Endometrium (tissue), 2 donors: ENCODE measurements at regions not wholly inside any gene's neighbourhood (a gene's known extent, or its start where the extent isn't known, plus 50 kb on each side); places are given as distances from the start of the nearest gene placed in this dataset.
A peak's percentile ranks its signal among the peaks of the same experiment; 100 is the strongest.
"Not testable (repeated sequence)": the region's sequence is repeated elsewhere in the genome, so short reads cannot be mapped to it uniquely, and the experiment has no call there.

Experiments
- FAIRE-seq: peaks from 2 replicates; lab custom pipeline; 2012; peaks lifted over from hg19 to GRCh38; lab: Jason Lieb, UNC
- donor health status: control.
- donor health status: control.

DNA sequence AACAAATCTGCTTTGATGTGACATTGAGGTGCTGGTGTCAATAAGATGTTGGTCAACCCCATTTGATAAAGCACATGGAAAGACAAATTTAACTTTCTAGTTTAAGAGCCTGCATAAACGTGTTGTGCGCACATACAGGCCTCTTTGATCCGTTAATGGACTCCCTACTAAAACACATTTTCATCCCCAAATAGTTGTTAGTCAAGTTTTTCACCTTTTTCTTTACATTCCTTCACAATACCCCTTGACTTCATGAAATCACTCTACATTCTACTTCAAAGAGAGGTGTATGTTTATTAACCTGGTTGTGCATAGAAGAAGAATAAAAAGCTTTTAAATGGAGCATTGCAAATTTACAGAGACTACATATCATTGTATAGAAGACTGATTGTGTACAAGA is 180.3 kb downstream of the HDGFL1 start:
- no peak for FAIRE-seq

DNA sequence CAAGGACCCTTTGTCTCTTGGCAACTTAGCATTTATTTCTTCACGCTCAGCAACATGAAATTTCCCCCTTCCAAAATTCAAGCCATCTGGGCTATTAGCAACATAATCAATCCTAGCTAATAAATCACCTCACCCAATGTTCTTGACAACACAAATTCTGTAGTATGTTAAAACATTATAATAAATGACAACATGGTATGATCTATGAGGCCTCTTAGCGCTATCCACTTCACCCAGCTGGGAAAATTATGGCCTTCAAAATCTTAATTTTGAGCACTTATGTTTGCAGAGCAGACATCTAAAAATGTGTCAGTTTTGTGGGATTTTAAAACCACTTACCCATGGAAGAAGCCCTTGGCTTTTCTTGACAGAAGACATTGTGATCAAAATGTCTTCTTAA is 181.9 kb downstream of the HDGFL1 start:
- no peak for FAIRE-seq

DNA sequence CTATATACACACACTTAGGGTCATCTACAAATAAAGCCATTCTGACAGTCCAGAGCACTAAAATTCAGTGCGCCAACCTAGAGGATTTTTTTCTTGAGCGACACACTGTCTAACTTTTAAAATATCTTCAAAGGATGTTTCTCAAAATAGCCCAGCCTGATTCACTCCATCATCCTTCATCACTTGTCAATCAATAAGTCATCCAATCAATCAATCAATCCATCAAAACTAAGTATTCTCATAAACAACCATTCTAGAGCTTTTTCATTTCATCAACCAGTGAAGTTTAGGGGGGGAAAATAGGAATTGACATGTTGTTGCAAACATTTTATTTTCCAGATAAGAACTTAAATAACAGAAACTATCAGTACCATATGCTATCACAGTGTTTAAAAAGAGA is 183.2 kb downstream of the HDGFL1 start:
- FAIRE-seq, result peak; percentile 15

DNA sequence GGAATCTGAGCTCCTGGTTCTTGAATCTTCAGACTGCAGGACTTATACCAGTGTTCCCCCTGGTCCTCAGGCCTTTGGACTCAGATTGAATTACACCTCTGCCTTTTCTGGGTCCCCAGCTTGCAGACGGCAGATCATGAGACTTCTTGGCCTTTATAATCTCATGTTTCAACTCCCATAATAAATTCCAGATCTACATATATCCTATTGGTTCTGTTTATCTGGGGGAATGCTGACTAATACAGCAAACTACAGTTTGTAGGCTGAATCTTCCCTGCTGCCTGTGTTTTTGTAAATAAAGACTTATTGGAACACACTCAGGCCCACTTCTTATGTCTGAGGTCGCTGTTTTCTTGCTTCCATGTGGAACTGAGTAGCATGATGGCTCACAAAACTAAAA is 184.7 kb downstream of the HDGFL1 start:
- no peak for FAIRE-seq

DNA sequence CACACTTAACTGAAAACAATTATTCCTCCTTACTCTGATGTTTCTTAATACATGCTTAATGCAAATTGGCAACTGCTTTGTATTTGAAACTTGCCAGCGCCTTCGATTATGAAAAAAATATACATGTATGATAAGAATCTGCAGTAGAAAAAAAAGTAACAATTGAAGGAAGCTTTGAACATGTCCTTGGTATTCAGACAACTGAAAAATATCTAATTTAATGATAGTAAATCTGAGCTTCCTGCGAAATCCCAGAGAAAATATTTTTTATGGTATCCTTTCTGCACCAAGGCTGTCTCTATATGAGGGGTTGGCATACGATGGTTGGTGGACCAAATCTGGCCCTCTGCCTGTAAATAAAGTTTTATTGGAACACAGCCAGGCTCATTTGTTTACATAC is 186.2 kb downstream of the HDGFL1 start:
- FAIRE-seq, result no peak

DNA sequence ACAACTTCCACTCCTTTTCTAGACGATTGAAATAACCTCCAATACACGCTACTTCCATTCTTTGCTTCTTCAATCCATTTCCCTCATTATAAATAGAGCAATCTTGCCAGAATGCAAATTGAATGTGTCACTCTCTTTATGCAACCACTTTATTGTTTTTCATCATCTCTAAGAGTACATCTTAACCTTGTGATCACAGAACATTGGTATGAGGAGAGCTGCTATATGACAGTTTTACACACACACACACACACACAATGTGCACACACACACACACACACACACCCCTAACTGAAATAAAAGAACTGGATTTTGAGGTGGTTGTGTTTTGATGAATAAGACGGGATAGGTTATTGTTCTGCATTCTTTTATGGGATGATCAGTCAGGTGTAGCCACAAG is 187.0 kb downstream of the HDGFL1 start:
- no peak for FAIRE-seq

DNA sequence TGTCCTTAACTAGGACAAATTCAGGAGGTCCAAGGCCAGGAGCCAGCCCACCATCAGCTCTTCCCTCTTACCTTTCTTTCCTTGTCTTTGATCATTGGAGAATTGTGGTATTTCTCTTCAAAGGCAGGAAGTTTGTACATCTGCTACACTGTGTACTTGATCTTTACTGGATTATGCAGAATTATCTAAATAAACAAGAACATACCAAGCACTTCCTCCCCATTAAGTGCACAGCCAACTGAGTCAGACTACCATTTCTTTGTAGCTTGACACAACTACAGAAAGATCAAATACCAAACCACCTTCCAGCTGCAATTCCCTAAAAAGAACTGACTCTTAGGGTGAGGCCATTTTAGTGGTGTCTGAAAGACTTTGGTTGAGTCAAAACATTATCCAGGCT is 195.1 kb downstream of the HDGFL1 start:
- no peak for FAIRE-seq

DNA sequence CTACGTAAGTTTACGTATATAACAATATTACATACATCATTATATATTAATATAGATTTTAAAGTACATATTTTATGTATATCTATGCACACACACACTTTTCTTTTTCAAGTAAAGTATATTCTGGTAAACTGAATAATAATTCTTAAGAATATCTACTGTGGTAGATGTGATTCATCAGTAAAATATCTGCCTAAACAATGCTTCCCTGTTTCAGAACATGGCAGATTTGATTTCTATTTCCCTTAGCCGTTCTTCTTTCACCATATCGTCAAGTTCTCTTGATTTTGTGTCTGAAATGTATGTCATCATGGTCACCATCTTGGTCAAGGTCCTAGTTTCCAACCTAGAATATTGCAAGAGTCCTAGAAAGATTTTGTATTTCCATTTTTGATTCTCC is 195.6 kb downstream of the HDGFL1 start:
- FAIRE-seq, result no peak

DNA sequence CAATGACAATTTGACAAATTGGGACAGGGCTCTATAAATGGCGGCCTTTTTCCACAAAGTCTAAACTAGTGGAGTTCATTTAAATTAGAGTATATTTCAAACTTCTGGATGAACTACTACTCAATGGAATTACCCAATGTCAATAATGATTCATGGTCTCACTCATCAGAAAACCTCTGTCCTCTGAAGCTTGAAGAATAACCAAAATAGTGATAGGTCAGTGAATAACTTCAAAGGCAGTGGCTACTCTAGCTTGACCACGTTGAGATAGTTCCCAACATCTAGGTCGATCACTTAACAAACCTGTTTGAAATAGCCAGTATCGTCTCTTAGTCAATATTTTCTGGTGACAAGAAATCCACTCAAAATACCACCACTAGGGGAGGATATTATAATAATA is 197.6 kb downstream of the HDGFL1 start:
- FAIRE-seq, result no peak

DNA sequence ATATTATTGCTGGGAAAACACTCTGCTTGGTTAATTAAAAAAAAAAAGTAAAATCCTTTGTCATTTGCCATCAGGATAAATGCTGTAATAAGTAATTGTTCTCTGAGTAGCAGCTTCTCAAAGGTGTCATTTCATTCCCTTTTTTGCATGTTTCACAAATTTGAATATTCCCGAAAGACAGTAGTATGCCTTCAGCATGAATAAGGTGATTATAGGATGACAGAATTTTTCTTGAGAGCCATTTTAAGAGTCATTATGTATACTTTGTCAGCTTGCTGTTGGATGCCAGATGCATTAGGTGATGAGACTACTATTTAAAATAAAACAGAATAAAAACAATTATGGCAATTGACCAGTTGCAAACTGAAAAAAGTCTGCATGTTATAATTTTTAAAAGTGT is 200.7 kb downstream of the HDGFL1 start:
- FAIRE-seq, result no peak

DNA sequence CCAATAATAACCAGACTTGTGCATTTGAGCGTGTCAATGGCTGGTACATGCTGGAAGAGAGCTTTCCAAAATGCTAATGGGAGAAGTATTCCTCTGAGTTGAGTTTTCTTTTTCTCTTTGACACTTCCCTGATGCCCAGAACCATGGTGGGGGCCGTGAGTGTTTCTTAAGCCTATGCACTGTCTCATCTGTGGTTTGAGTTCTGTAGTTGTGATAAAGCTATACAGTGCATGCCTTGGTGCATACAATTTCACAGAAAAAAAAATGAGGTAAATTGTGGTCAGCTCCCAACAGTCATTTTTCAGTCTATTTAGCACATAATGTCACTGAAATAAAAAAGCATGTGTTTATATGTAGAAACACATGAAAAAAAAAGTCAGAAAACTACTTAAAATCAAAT is 204.8 kb downstream of the HDGFL1 start:
- no peak for FAIRE-seq

DNA sequence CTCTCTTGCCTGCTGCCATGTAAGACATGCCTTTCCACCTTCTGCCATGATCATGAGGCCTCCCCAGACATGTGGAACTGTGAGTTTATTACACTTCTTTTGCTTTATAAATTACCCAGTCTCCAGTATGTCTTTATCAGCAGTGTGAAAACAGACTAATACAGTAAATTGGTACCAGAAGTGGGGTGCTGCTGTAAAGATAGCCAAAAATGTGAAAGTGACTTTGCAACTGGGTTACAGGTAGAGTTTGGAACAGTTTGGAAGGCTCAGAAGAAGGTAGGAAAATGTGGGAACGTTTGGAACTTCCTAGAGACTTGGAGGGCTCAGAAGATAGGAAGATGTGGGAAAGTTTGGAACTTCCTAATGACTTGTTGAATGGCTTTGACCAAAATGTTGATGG is 209.1 kb downstream of the HDGFL1 start:
- FAIRE-seq, result not testable (repeated sequence)

DNA sequence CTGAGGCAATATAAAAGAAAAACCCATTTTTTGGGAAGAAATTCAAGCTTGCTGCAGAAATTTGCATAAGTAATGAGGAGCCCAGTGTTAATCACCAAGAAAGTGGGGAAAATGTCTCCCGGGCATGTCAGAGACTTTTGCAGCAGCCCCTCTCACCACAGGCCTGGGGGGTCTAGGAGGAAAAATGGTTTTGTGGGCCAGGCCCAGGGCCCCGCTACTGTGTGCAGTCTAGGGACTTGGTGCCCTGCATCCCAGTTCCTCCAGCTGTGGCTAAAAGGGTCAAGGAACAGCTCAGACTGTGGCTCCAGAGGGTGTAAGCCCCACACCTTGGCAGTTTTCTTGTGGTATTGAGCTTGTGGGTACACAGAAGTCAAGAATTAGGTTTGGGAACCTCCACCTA is 209.7 kb downstream of the HDGFL1 start:
- FAIRE-seq, result no peak

DNA sequence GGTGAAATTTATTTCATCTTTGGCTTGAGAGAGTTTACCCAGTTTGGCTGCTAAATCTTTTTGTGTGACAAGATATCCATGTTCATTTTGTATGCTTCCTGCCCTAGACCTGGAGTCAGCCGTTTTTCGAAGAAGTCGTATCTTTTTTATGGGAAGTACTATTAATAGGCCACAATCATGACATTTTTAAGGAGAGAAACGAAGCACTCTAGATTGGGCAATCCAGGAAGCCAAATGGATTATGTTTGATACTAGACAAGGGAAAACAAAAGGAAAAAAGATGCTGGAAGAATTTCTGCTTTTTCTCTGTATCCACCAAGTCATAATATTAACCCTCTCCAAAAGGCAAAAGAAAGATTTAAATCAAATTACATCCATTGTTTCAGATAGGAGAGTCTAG is 214.6 kb downstream of the HDGFL1 start:
- FAIRE-seq, result no peak

DNA sequence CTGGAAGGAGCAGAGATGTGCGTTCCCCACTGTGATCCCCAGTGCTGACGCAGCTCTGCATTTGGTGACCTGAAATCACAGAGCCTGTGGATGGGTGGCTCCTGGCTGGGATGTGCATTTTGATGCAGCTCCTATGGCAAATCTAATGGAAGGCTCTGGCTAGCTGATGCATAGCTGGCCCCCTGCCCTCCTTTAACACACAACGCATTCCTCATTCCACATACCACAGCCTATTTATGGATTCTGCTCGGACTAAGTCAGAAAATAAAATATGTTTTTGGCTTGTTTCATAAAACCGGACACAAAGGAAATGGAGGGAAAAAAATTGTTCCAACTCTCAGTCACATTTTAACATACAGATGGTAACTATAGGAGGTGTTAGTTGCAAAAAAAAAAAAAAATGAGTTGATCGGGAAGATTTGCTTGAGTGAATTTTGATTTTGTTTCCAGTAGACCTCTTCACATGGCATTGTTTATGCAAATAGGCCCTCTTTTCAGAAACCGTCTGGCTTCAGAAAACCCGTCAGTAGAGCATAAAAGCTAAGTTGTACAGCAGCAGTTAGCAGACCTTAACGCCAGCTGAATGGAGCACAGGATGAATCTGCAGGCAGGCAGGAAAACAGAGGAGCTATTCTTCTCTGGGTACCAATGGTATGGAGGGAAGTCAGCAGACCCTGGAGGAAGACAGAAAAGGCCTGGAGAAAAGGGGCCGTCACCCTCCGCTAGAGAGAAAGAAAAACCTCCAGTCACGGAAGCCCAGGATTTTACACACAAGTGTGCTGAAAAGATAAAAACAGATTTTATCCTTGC is 215.4 kb downstream of the HDGFL1 start:
- FAIRE-seq, result no peak

DNA sequence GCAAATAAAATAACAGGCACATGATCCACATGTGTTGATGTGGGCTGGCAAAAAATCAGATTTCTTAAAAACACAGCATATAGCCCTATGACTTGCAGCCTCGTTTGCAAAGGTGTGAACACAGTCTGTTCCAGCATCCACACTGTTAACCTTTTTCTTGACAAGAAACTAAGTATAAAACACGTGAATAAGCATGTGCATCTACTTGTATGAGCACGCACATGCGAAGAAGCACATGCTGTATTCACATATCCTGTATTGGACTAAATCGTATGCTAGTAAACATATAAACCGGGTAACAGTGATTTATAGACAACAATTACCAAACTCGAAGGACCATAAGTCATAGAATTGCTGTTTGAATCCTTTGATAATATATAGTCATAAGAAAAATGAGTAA is 218.7 kb downstream of the HDGFL1 start:
- no peak for FAIRE-seq

DNA sequence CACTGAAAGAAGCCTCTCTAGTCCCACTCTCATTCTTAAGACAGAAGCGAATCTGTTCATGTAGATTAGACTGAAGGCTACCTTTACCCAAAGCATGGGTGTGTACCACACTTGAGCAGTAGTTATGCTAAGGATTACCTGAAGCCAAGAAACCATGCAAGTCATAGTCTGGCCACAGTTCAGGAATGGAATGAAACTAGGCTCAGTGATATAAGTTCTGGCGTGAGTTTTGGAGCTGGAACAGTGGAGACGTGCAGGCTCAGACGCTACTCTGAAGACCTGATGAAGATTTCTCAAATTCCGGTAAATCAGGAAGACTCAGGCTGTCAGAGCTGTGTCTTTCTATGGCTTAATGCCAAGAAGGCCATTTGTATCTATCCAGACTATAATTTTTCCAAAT is 219.9 kb downstream of the HDGFL1 start:
- FAIRE-seq, result no peak

DNA sequence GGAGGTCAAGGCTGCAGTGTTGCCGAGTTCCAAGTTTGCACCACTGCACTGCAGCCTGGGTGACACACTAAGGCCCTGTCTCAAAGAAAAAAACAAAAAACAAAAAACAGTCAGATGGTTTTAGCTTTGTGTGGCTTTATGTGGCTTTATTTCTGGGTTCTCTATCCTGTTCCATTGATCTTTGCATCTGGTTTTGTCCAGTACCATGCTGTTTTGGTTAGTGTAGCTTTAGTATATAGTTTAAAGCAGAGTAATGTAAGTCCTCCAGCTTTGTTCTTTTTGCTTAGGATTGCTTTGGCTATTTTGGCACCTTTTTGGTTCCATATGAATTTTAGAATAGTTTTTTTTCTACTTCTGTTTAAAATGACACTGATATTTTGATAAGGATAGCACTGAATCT is 225.5 kb downstream of the HDGFL1 start:
- no peak for FAIRE-seq

DNA sequence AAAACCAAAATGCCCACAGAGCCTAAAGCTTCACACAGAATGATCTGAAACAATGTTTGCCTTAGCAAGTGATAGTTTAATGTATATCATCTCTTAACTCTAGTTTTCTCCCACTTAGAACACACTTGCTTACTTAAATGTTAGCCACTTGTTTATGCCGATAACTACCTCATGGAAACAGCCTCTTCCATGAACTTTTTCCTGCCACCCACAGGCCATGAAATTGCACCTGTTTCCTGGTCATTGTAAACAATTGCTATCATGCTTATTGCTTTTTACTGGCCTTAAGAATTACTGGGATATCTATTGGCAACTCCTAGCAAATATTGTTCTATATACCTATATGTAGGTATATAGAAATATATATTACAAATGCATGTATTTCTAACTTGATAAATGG is 231.1 kb downstream of the HDGFL1 start:
- no peak for FAIRE-seq

DNA sequence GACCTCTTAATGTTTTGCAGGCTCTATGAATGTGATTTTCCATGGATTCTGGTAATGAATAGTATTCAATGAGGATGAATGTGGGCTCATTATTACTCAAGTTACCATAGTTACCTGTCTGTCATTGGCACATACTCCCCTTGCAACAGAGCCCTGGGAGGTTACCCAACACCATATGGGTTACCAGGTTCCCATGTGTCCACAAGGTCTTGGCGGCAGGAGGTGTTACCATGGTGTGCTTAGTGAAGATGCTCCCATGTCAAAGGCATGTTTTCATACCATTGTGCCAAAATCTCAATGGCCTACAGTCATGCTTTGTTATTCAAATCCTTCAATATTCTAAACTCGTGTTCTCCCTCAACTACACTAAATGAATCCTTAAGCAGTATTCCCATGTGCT is 232.5 kb downstream of the HDGFL1 start:
- no peak for FAIRE-seq

DNA sequence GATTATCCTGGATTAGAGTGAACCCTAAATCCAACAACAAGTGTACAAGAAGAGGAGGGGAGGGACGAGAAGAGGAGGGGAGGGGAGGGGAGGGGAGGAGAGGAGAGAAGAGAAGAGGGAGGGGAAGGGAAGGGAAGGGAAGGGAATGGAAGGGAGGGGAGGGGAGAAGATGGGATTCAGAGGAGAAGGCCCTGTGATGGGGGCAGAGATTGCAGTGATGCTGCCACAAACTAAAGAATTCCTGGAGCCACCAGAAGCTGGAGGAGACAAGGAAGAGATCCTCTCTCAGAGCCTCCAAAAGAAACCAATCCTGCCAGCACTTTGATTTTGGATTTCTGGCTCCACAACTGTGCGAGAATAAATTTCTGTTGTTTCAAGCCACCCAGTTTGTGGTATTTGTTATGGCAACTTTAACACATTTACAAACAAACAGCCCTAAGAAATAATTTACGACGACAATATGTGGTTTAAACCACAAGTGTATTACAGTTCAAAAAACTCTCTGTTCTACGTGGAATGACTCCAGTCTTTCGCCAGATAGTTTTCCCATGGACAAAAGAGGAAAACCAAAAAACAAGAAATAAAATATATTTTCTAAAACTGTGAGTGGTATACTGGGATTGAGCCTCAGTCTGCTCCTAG is 235.4 kb downstream of the HDGFL1 start:
- peak; percentile 23 for FAIRE-seq

DNA sequence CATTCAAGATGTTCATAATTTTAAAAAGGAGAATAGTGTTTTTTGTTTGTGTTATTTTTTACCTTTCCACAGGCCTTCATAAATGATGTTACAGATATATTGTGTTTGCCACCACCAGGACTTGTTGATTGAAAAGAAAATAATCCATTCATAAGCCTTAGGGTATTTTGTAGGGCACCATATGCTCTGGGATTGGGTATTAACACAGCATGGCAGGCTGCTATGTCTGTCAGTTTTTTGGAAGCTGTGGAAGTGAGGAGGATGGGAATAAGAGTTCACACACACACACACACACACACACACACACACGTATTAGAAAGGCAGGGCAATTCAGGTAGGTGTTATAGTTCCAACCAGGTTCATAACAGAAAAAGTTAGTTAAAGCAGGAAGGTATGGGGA is 237.9 kb downstream of the HDGFL1 start:
- FAIRE-seq, result no peak

DNA sequence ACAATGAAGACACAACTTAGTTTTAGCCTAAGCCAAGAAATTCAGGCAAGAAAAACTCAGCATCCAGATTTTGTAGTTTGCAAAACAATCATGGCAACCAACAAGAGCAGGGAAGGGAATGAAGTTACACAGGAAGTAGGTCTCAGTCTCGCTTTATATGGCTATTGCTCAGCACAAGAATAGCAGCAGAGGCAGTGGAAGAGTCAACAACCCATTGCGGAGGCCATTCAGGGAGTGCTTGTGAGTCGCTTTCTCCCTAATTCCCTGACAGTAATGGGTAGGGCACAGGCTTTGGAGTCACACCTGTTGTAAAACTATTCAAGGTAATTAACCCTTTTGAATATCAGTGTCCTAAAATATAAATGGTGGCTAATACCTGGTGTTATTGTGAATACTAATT is 238.5 kb downstream of the HDGFL1 start:
- no peak for FAIRE-seq

DNA sequence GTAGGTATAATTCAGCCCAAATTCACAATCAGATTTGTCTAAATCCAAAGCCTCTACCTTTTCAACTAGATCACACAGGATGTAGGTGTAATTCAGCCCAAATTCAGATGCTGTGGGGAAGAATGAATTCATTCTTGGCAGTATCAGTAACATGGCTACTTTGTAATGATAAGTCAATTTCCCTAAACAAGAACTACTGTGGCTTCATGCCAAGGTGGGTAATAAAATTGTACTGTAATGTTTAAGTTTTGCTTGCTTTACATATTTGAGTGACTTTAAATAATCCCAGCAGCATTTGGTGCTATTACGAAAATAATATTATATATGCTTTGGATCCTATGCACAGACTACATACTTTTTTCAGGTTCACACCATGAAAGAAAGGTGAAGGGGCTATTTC is 239.1 kb downstream of the HDGFL1 start:
- FAIRE-seq, result no peak
